Stomach (tissue), 4 donors: ENCODE measurements at regions not wholly inside any gene's neighbourhood (a gene's known extent, or its start where the extent isn't known, plus 50 kb on each side); places are given as distances from the start of the nearest gene placed in this dataset.

ENCODE experiments used
- EP300 ChIP-seq: sonication (generic); formaldehyde crosslinking; IDR thresholded peaks from one replicate; pipeline ENCODE4 v1.6.1; 2017; ENCODE audit warnings: antibody characterized with exemption
- POLR2AphosphoS5 ChIP-seq, 3 donors: sonication (generic); formaldehyde crosslinking; IDR thresholded peaks; one replicate each; pipeline ENCODE4 v1.6.1; 2016; ENCODE audit warnings: antibody characterized with exemption in 3 of 3
- TF ChIP-seq, protein P1 (sequence below), 7 experiments: fragments of 450-650 bp in 4 of 7; fragments of 200-600 bp in 3 of 7; sonication (generic) in 3 of 7; IDR thresholded peaks; one replicate each; pipeline ENCODE4 v1.5.1; 2016 to 2019; ENCODE audit warnings: antibody characterized with exemption in 7 of 7, control low read depth in 2 of 7, mild to moderate bottlenecking in 1 of 7

DNA sequence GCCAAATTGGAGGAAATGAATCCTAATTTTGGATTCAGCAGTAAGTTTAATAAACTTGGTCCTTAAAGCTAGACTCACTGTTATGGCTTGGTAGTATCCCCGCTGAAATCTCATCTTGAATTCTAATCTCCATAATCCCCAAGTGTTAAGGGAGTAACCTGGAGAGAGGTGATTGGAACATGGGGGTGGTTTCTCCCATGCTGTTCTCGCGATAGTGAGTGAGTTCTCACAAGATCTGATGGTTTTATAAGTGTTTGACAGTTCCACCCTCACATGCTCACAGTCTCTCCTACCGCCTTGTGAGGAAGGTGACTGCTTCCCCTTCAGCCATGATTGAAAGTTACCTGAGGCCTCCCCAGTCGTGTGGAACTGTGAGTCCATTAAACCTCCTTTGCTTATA is 824.5 kb upstream of the WWC1 start:
- TF ChIP-seq, protein P1, sequence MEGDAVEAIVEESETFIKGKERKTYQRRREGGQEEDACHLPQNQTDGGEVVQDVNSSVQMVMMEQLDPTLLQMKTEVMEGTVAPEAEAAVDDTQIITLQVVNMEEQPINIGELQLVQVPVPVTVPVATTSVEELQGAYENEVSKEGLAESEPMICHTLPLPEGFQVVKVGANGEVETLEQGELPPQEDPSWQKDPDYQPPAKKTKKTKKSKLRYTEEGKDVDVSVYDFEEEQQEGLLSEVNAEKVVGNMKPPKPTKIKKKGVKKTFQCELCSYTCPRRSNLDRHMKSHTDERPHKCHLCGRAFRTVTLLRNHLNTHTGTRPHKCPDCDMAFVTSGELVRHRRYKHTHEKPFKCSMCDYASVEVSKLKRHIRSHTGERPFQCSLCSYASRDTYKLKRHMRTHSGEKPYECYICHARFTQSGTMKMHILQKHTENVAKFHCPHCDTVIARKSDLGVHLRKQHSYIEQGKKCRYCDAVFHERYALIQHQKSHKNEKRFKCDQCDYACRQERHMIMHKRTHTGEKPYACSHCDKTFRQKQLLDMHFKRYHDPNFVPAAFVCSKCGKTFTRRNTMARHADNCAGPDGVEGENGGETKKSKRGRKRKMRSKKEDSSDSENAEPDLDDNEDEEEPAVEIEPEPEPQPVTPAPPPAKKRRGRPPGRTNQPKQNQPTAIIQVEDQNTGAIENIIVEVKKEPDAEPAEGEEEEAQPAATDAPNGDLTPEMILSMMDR (IDR thresholded peaks at IDR 0.05): no peak
- no peak for TF ChIP-seq EP300
- TF ChIP-seq POLR2AphosphoS5 (IDR thresholded peaks at IDR 0.05): no peak
